Cardiac muscle cell (in vitro differentiated cells and primary cell): ENCODE measurements at regions not wholly inside any gene's neighbourhood (a gene's known extent, or its start where the extent isn't known, plus 50 kb on each side); places are given as distances from the start of the nearest gene placed in this dataset.

ENCODE experiments used
- DNase-seq, 2 donors: peaks; one replicate each; pipeline versions ENCODE4 v3.0.0 to v3.0.0-alpha.2; 2010 to 2017; ENCODE audit warnings: low read depth in 1 of 2, low spot score in 1 of 2
- H3K27ac ChIP-seq: fragments of 200-600 bp; sonication (generic); 2 replicates; pipeline ENCODE4 v1.5.1; 2016
- H3K27me3 ChIP-seq: fragments of 200-600 bp; sonication (generic); 2 replicates; pipeline ENCODE4 v1.6.0; 2016; ENCODE audit warnings: control low read depth
- H3K36me3 ChIP-seq: fragments of 200-600 bp; sonication (generic); 2 replicates; pipeline ENCODE4 v1.5.1; 2016; ENCODE audit warnings: control low read depth
- H3K4me1 ChIP-seq: fragments of 200-600 bp; sonication (generic); 2 replicates; pipeline ENCODE4 v1.8.1; 2017; ENCODE audit warnings: low read depth, mild to moderate bottlenecking, mixed run types
- H3K4me3 ChIP-seq: fragments of 200-600 bp; sonication (generic); 2 replicates; pipeline ENCODE4 v1.5.1; 2016; ENCODE audit warnings: mild to moderate bottlenecking
- H3K9me3 ChIP-seq: fragments of 200-600 bp; sonication (generic); 2 replicates; pipeline ENCODE4 v1.5.1; 2017; ENCODE audit warnings: low read depth, mild to moderate bottlenecking, control low read depth
- TF ChIP-seq, protein P1 (sequence below): IDR thresholded peaks from 2 replicates; pipeline ENCODE4 v1.5.1; 2012; ENCODE audit warnings: low read depth, mild to moderate bottlenecking, low read length

DNA sequence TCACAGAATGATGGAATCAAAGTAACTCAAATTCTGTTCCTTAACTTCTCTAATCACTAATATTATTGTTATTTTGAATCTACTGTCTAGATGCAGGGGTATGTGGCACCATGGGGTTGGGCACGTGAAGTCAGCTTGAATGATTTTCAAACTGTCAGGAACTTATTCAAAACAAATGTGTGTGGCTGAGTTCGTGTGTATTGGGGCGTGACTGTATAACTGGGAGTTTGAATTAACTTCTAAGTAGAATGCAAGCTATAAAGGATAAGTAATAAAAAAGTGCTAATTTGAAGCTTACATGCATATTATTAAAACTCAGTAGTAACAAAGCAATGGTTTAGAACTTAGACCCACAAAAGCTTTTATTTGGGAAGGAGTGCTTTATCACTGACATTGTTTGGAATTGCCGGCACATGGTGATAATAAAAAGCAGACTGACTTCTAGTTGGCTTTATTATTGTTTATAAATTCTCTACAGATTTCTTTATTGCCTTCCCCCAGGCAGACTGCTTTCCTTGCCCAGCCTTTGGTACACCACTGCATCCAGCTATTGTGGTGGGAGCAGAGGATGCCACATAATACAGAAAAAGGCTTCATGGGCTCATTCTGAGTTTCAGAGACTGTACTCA, 84.3 kb downstream of the TENT5C start:
- Histone ChIP-seq H3K4me1 (no peaks in the 10 kb centered on the region), H3K36me3 (no peaks in the 10 kb centered on the region), H3K27ac (no peak overlapping the region), H3K27me3 (peaks cover 7% of the 10 kb centered on the region), H3K4me3 (no peak overlapping the region), H3K9me3 (no peaks in the 10 kb centered on the region)
- TF ChIP-seq, protein P1, sequence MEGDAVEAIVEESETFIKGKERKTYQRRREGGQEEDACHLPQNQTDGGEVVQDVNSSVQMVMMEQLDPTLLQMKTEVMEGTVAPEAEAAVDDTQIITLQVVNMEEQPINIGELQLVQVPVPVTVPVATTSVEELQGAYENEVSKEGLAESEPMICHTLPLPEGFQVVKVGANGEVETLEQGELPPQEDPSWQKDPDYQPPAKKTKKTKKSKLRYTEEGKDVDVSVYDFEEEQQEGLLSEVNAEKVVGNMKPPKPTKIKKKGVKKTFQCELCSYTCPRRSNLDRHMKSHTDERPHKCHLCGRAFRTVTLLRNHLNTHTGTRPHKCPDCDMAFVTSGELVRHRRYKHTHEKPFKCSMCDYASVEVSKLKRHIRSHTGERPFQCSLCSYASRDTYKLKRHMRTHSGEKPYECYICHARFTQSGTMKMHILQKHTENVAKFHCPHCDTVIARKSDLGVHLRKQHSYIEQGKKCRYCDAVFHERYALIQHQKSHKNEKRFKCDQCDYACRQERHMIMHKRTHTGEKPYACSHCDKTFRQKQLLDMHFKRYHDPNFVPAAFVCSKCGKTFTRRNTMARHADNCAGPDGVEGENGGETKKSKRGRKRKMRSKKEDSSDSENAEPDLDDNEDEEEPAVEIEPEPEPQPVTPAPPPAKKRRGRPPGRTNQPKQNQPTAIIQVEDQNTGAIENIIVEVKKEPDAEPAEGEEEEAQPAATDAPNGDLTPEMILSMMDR, result no peak
- no peak for DNase-seq

DNA sequence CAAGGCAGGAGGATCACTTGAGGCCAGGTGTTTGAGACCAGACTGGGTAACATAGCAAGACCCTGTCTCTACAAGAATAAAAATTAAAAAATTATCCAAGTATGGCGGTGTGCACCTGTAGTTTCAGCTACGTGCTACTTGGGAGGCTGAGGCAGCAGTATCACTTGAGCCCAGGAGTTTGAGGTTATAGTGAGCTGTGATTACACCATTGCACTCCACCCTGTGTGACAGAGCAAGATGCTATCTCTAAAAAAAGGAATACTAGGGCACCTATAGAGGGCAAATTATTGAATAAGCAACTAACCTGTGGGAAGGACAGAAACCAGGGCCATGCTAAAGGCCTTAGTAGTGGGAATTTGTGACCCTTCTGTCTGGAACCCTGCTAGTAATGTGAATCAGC, 86.1 kb downstream of the TENT5C start:
- no peaks in the 10 kb centered on the region for H3K9me3 ChIP-seq
- TF ChIP-seq, protein P1, result no peak
- no peak overlapping the region for H3K27ac ChIP-seq

DNA sequence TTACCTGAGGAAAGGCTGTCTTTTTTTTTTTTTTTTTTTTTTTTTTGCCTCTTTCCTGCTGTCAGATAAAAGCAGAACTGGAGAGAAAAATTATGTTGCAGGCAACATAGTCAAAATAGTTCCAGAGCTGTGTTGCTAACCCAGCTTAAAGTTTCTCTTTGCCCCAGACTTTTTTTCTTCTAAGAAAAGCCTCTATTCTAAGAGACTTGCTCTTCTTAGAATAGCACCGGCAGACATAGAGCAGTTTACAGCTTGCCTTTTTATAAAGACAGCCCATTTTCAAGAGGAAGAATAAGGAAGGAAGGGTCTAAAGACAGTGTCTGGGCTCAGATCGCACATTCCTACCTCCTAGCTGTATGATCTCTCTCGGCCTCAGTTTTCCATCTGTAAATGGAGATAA, 88.7 kb downstream of the TENT5C start:
- H3K27ac ChIP-seq, result no peak overlapping the region
- H3K36me3 ChIP-seq, result no peaks in the 10 kb centered on the region
- H3K4me1 ChIP-seq, result no peaks in the 10 kb centered on the region
- TF ChIP-seq, protein P1, result no peak
- no peak for DNase-seq
- no peaks in the 10 kb centered on the region for H3K9me3 ChIP-seq
- H3K4me3 ChIP-seq, result no peak overlapping the region
- peaks cover 7% of the 10 kb centered on the region for H3K27me3 ChIP-seq

More for the DNA sequence above, 86.1 kb downstream of the TENT5C start:
- H3K4me1 ChIP-seq, result no peaks in the 10 kb centered on the region
- H3K27me3 ChIP-seq, result peaks cover 7% of the 10 kb centered on the region
- no peaks in the 10 kb centered on the region for H3K36me3 ChIP-seq
- no peak overlapping the region for H3K4me3 ChIP-seq
- no peak for DNase-seq

DNA sequence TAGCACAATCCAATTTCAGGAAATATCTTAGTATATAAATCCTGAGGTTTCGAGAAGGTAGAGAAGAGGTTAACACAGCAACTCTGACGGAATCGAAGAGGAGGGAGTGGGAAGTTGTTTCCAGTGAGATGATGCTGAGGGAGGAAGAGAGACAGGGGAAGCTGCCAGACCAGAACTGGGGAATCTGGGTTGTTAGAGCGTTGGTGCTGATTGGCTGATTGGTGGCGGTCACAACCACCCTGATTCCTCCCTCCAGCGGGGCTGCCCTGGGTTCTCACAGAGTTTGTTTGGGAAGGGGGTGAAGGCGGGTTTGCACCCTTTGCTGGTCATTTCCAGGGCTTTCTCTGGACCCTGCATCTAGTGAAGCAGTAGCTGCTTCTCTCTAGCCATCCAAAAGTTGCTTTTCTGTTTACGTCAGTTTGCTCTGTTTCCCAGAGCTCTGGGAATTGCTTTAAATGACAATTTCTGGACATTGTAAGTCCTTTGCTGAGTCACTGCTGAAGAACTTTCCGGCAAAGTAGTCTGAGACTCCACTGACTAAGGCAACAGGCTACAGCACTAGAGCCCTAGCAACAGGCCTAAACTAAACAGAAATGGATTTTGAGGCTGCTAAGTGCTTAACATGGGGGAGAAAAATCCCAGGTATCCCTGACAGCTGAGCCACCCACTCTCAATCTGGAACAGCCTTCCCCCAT, 90.1 kb downstream of the TENT5C start:
- TF ChIP-seq, protein P1, result no peak
- Histone ChIP-seq H3K27ac (no peak overlapping the region), H3K36me3 (no peaks in the 10 kb centered on the region), H3K9me3 (no peaks in the 10 kb centered on the region), H3K4me3 (no peak overlapping the region), H3K27me3 (no peaks in the 10 kb centered on the region), H3K4me1 (no peaks in the 10 kb centered on the region)
- peak in 1 of 2 donors; percentile 89 for DNase-seq

DNA sequence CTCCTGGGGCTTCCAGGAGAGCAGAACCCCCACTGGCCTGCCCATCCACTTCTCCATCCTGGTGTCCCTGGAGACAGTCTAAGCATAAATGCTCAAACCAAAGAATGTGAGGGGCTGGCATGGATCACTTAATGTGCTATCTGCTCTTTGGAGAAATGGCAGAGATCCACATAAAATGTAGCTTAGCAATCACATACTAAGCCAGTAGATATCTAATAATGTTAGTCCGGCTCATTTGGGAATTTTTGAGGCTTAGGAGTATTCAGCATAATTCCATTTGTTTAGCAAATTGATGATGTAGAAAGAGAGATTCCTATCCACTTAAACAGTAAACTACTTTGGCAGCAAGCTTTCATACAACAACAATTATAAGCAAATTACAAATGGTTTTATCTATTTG, 90.7 kb downstream of the TENT5C start:
- TF ChIP-seq, protein P1, result no peak
- H3K36me3 ChIP-seq, result no peaks in the 10 kb centered on the region
- no peaks in the 10 kb centered on the region for H3K4me1 ChIP-seq
- no peak overlapping the region for H3K27ac ChIP-seq
- H3K9me3 ChIP-seq, result no peaks in the 10 kb centered on the region
- no peak overlapping the region for H3K4me3 ChIP-seq
- H3K27me3 ChIP-seq, result no peaks in the 10 kb centered on the region
- DNase-seq, result peak in 1 of 2 donors; percentile 83
